Naive thymus-derived CD4-positive, alpha-beta T cell (primary cell): ENCODE measurements at regions not wholly inside any gene's neighbourhood (a gene's known extent, or its start where the extent isn't known, plus 50 kb on each side); places are given as distances from the start of the nearest gene placed in this dataset.
A peak's percentile ranks its signal among the peaks of the same experiment; 100 is the strongest.

Source experiments
- ATAC-seq: fragments of 150-1000 bp; cut with Tn5 transposase; 2 replicates; pipeline ENCODE4 v1.10.0; 2021; ENCODE audit warnings: mild to moderate bottlenecking, moderate library complexity
- CTCF ChIA-PET: fragments of 350-600 bp; sonication (Branson Sonifier 250); formaldehyde crosslinking; loops from one replicate; lab custom pipeline; 2021; ENCODE audit warnings: antibody characterized with exemption; lab: Charles Lee
- POLR2A ChIA-PET: fragments of 350-600 bp; sonication (Branson Sonifier 250); formaldehyde crosslinking; loops from one replicate; lab custom pipeline; 2021; ENCODE audit warnings: antibody characterized with exemption, inconsistent platforms; lab: Charles Lee
- DNase-seq, 9 donors: peaks; one replicate each; pipeline versions ENCODE4 v3.0.0 to v3.0.0-alpha.2; 2020 to 2022; ENCODE audit warnings: mixed read lengths in 1 of 9
- H3K27ac ChIP-seq: one replicate; pipeline ENCODE4 v1.7.0; 2013; ENCODE audit warnings: mild to moderate bottlenecking, low read depth, low read length, moderate library complexity
- H3K27me3 ChIP-seq, 2 donors: one replicate each; pipeline ENCODE4 v1.7.0; 2013; ENCODE audit warnings: low read length in 2 of 2, mild to moderate bottlenecking in 2 of 2, moderate library complexity in 2 of 2; ENCODE audit not compliant: control insufficient read depth in 2 of 2, insufficient read depth in 2 of 2
- H3K36me3 ChIP-seq, 3 experiments: 1 replicate in 2 of 3; 2 replicates in 1 of 3; pipeline ENCODE4 v1.7.0; 2013; ENCODE audit warnings: low read length in 3 of 3, mild to moderate bottlenecking in 3 of 3, moderate library complexity in 1 of 3; ENCODE audit not compliant: insufficient read depth in 3 of 3, control insufficient read depth in 2 of 3
- H3K4me1 ChIP-seq, 2 donors: one replicate each; pipeline ENCODE4 v1.7.0; 2013; ENCODE audit warnings: low read length in 2 of 2, mild to moderate bottlenecking in 2 of 2, moderate library complexity in 1 of 2; ENCODE audit not compliant: control insufficient read depth in 2 of 2, insufficient read depth in 2 of 2
- H3K4me3 ChIP-seq: 2 replicates; pipeline ENCODE4 v1.7.0; 2013; ENCODE audit warnings: mild to moderate bottlenecking, low read length
- H3K9me3 ChIP-seq, 3 experiments: 1 replicate in 2 of 3; 2 replicates in 1 of 3; pipeline ENCODE4 v1.7.0; 2013; ENCODE audit warnings: low read length in 3 of 3; ENCODE audit not compliant: control insufficient read depth in 2 of 3
- H3K27ac Mint-ChIP-seq, 9 donors: one replicate each; pipeline ENCODE4 v1.8.0; 2020 to 2022; ENCODE audit warnings: mixed read lengths in 9 of 9, mild to moderate bottlenecking in 8 of 9, moderate library complexity in 5 of 9, inconsistent platforms in 2 of 9
- H3K27me3 Mint-ChIP-seq, 5 donors: one replicate each; pipeline ENCODE4 v1.8.0; 2021 to 2022; ENCODE audit warnings: mixed read lengths in 5 of 5, mild to moderate bottlenecking in 1 of 5
- H3K36me3 Mint-ChIP-seq, 5 donors: one replicate each; pipeline ENCODE4 v1.8.0; 2020 to 2022; ENCODE audit warnings: mixed read lengths in 5 of 5, mild to moderate bottlenecking in 3 of 5, inconsistent platforms in 1 of 5
- H3K4me1 Mint-ChIP-seq, 7 donors: one replicate each; pipeline ENCODE4 v1.8.0; 2020 to 2022; ENCODE audit warnings: mixed read lengths in 7 of 7, mild to moderate bottlenecking in 3 of 7, inconsistent platforms in 1 of 7
- H3K4me3 Mint-ChIP-seq, 10 donors: one replicate each; pipeline ENCODE4 v1.8.0; 2020 to 2022; ENCODE audit warnings: mild to moderate bottlenecking in 10 of 10, mixed read lengths in 10 of 10, moderate library complexity in 6 of 10, inconsistent platforms in 2 of 10
- H3K9me3 Mint-ChIP-seq, 11 donors: one replicate each; pipeline ENCODE4 v1.8.0; 2020 to 2022; ENCODE audit warnings: mixed read lengths in 11 of 11, mild to moderate bottlenecking in 4 of 11, inconsistent platforms in 1 of 11, moderate library complexity in 1 of 11
- intact Hi-C, 2 donors: fragments of 100-400 bp; cut with micrococcal nuclease; formaldehyde crosslinking; loops; one replicate each; pipeline ENCODE4 v1.15.1; 2023

DNA sequence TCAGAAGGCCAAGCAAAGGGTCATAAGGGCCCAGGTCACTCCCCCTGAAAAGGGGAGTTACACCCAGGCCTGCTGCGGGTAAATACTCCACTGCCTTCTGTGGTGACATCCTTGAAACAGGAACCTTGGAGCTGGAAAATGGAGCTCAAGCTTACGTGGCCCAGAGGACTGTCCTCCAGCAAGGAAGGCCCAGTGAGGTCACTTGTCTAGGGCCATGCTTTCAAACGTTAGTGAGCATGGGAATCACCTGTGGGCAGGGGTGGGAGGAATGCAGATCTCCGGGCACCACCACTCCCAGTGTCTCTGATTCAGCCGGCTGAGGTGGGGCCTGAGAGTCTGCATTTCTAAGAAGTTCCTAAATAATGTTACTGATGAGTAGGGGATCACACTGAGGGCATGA lies 140.5 kb upstream of the CCND2 start:
- CTCF ChIA-PET: no interaction called here
- Mint-ChIP-seq H3K36me3 (peaks cover 0 to 34% (median 11%) of the 10 kb centered on the region in 5 donors), H3K27ac (no peak overlapping the region), H3K4me3 (no peak overlapping the region), H3K9me3 (peaks cover 0 to 18% (median 3%) of the 10 kb centered on the region in 11 donors), H3K27me3 (peaks cover 0 to 3% (median 0%) of the 10 kb centered on the region in 5 donors), H3K4me1 (peaks cover 13 to 33% (median 17%) of the 10 kb centered on the region in 7 donors)
- POLR2A ChIA-PET: no interaction called here
- H3K27me3 ChIP-seq: no peaks in the 10 kb centered on the region
- DNase-seq (peak in 1 of 9 donors; percentile 16), ATAC-seq (no peak)
- no peaks in the 10 kb centered on the region for H3K9me3 ChIP-seq
- no peak overlapping the region for H3K27ac ChIP-seq
- H3K4me3 ChIP-seq: no peak overlapping the region
- H3K36me3 ChIP-seq: no peaks in the 10 kb centered on the region
- intact Hi-C loops: no loop called here
- H3K4me1 ChIP-seq: peaks cover 0 to 7% of the 10 kb centered on the region in 2 donors

- H3K4me1 Mint-ChIP-seq: peaks cover 18 to 46% (median 30%) of the 10 kb centered on the region in 7 donors
- H3K9me3 ChIP-seq: no peaks in the 10 kb centered on the region
- no peak overlapping the region for H3K4me3 ChIP-seq
- H3K27me3 ChIP-seq: no peaks in the 10 kb centered on the region
- H3K27ac ChIP-seq: no peak overlapping the region
- H3K4me1 ChIP-seq: peaks cover 21 to 29% of the 10 kb centered on the region in 2 donors
- CTCF ChIA-PET: interaction anchor here (0.6 to 1.0 kb wide), 2 partner anchors 14 to 43 kb away, joined by 3 read pairs; no protein-coding TSS in a partner anchor
- no peak for ATAC-seq
- H3K9me3 Mint-ChIP-seq: no peaks in the 10 kb centered on the region
- intact Hi-C loops: no loop called here
- H3K27ac Mint-ChIP-seq: peak overlapping the region in 1 of 9 donors; percentile 86
- peaks cover 0 to 2% (median 0%) of the 10 kb centered on the region in 5 donors for H3K27me3 Mint-ChIP-seq
- peaks cover 0 to 7% (median 3%) of the 10 kb centered on the region in 5 donors for H3K36me3 Mint-ChIP-seq
- no peak overlapping the region for H3K4me3 Mint-ChIP-seq
- POLR2A ChIA-PET: interaction anchor here (1.2 kb wide), 1 partner anchor 14 kb away, joined by 3 read pairs; no protein-coding TSS in a partner anchor
- H3K36me3 ChIP-seq: no peaks in the 10 kb centered on the region
- no peak for DNase-seq
These were observed 152.0 kb upstream of the CCND2 start for GRCh38 chr12:4121506-4122020.

DNA sequence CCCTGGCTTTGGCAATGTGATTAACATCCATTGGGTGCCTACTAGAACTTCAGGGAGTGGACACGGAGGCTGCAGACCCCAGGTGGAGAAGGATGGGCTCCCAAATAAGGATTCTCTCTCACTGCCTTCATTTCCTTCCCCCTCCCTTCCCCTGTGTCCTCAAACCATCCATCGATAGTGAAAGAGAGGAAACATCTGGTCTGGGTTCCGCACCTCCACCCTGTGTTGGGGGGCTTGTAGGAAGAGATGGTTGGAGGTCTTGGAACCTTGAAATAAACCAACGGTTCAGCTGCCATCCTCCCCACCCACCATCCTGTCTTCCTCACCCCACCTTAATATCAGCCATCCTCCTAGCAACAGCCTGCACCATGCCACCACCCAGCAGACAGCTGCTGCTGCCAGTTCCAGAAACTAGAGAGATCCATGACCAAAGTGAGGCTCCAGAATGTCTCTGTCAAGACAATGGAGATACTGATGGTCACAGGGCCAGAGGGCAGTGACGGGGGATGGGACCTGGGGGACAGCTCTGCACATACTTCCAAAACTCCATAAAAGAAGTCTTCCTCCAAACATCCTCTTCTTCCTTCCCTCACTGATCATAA lies 153.1 kb upstream of the CCND2 start:
- ATAC-seq (no peak), DNase-seq (no peak)
- peak overlapping the region in 2 of 9 donors; percentile 44 to 48 for H3K27ac Mint-ChIP-seq
- Histone ChIP-seq H3K36me3 (no peaks in the 10 kb centered on the region), H3K4me1 (peaks cover 24 to 29% of the 10 kb centered on the region in 2 donors), H3K27me3 (no peaks in the 10 kb centered on the region), H3K4me3 (no peak overlapping the region), H3K27ac (no peak overlapping the region), H3K9me3 (no peaks in the 10 kb centered on the region)
- H3K9me3 Mint-ChIP-seq: peaks cover 0 to 1% (median 0%) of the 10 kb centered on the region in 11 donors
- peaks cover 0 to 7% (median under 1%) of the 10 kb centered on the region in 5 donors for H3K36me3 Mint-ChIP-seq
- no peak overlapping the region for H3K4me3 Mint-ChIP-seq
- ChIA-PET CTCF (no interaction called here), POLR2A (no interaction called here)
- H3K4me1 Mint-ChIP-seq: peaks cover 22 to 55% (median 39%) of the 10 kb centered on the region in 7 donors
- H3K27me3 Mint-ChIP-seq: no peaks in the 10 kb centered on the region
- intact Hi-C loops: no loop called here

DNA sequence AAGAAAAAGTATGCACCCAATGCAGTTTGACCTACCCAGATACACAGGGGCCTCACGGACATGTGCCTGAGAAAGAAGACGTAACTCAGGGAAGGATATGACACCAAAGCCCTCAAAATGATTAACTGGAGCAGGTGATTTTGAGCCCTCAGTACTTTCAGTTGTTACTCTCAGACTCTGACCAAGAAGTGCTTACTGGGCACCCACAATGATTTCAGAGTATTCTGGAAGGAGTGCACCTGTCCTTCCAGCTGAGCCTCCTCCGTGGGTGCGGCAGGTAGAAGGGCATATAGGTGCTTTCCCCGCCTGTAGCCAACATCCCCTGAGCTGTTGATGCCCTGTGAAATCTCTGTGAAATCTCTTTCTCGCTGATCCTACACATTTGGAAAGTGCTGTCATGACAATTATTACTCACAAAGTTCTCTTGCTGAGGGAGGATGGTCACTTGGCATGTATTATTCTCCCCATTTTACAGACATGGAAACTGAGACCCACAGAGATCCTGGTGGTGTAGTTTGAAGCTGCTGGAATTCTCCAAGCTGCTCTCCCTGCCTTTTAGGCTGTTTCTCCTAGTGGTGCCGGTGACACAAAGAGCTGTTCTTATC lies 154.3 kb upstream of the CCND2 start:
- H3K36me3 ChIP-seq: no peaks in the 10 kb centered on the region
- no peak overlapping the region for H3K4me3 ChIP-seq
- DNase-seq (peak in 1 of 9 donors; percentile 56), ATAC-seq (peak; percentile 55)
- peaks cover 29 to 30% of the 10 kb centered on the region in 2 donors for H3K4me1 ChIP-seq
- no peaks in the 10 kb centered on the region for H3K27me3 ChIP-seq
- ChIA-PET POLR2A (interaction anchor here (2.4 kb wide), 1 partner anchor 23 kb away, joined by 8 read pairs; no protein-coding TSS in a partner anchor), CTCF (interaction anchor here (0.6 to 3.1 kb wide), 3 partner anchors 12 to 158 kb away, joined by 4 to 11 read pairs (median 5); no protein-coding TSS in a partner anchor)
- peaks cover 0 to 1% (median 0%) of the 10 kb centered on the region in 11 donors for H3K9me3 Mint-ChIP-seq
- H3K27me3 Mint-ChIP-seq: no peaks in the 10 kb centered on the region
- peaks cover 0 to 7% (median 0%) of the 10 kb centered on the region in 5 donors for H3K36me3 Mint-ChIP-seq
- intact Hi-C loops: loop anchor here in 1 of 2 donors (1.0 kb wide), 1 partner anchor 24 kb away; no protein-coding TSS in a partner anchor
- peak overlapping the region; percentile 22 to 86 (median 77) for H3K27ac Mint-ChIP-seq
- no peaks in the 10 kb centered on the region for H3K9me3 ChIP-seq
- peak overlapping the region in 6 of 10 donors; percentile 1 to 85 (median 76) for H3K4me3 Mint-ChIP-seq
- H3K27ac ChIP-seq: no peak overlapping the region
- peaks cover 23 to 62% (median 44%) of the 10 kb centered on the region in 7 donors for H3K4me1 Mint-ChIP-seq

DNA sequence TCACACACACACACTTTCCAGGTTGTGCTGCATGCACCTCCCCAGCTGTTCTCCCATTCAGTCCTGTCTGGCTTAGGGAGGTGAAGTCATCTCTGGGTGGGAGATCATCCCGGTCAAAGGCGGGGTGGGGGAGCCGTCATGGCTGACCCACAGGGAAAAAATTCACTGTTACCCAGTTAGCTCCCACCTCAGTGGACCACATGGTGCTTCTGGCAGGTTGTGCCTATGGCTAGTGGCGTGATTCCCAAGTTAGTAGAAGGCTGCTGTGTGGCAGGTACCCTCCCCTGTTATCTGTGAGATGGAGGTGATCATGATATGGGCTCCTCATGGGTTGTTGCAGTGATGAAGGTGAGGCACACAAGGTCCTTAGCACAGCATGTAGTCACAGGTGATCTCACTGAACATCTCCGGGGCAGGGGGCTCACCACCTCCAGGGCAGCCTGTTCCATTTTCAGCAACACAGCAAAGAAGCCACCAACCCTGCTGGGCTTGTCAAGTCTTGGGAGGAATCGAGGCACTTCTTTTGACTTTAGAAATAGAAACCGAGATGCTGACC lies 154.9 kb upstream of the CCND2 start:
- no peaks in the 10 kb centered on the region for H3K27me3 Mint-ChIP-seq
- POLR2A ChIA-PET: interaction anchor here (2.2 to 2.4 kb wide), 2 partner anchors 11 to 24 kb away, joined by 7 to 8 read pairs; no protein-coding TSS in a partner anchor
- ATAC-seq (peak; percentile 1), DNase-seq (no peak)
- Histone ChIP-seq H3K27ac (no peak overlapping the region), H3K36me3 (no peaks in the 10 kb centered on the region), H3K9me3 (no peaks in the 10 kb centered on the region), H3K27me3 (no peaks in the 10 kb centered on the region), H3K4me3 (no peak overlapping the region), H3K4me1 (peaks cover 29 to 30% of the 10 kb centered on the region in 2 donors)
- H3K36me3 Mint-ChIP-seq: peaks cover 0 to 7% (median 0%) of the 10 kb centered on the region in 5 donors
- peak overlapping the region; percentile 34 to 87 (median 78) for H3K4me3 Mint-ChIP-seq
- intact Hi-C loops: loop anchor here (1.0 kb wide), 2 partner anchors 11 to 25 kb away; no protein-coding TSS in a partner anchor
- peaks cover 0 to 1% (median 0%) of the 10 kb centered on the region in 11 donors for H3K9me3 Mint-ChIP-seq
- H3K27ac Mint-ChIP-seq: peak overlapping the region; percentile 22 to 86 (median 77)
- H3K4me1 Mint-ChIP-seq: peaks cover 25 to 62% (median 44%) of the 10 kb centered on the region in 7 donors
- CTCF ChIA-PET: interaction anchor here (0.6 to 3.1 kb wide), 3 partner anchors 25 to 158 kb away, joined by 3 to 11 read pairs (median 5); no protein-coding TSS in a partner anchor

- H3K27ac Mint-ChIP-seq: peak overlapping the region; percentile 22 to 86 (median 78)
- H3K4me1 Mint-ChIP-seq: peaks cover 25 to 66% (median 44%) of the 10 kb centered on the region in 7 donors
- H3K4me3 Mint-ChIP-seq: peak overlapping the region; percentile 18 to 87 (median 78)
- Histone ChIP-seq H3K27ac (no peak overlapping the region), H3K27me3 (no peaks in the 10 kb centered on the region), H3K36me3 (no peaks in the 10 kb centered on the region), H3K4me1 (peaks cover 29 to 30% of the 10 kb centered on the region in 2 donors), H3K4me3 (peak overlapping the region; percentile 17), H3K9me3 (no peaks in the 10 kb centered on the region)
- ChIA-PET POLR2A (interaction anchor here (1.3 to 2.4 kb wide), 3 partner anchors 10 to 152 kb away, joined by 3 to 8 read pairs (median 7); no protein-coding TSS in a partner anchor), CTCF (interaction anchor here (0.5 to 3.1 kb wide), 3 partner anchors 26 to 159 kb away, joined by 3 to 11 read pairs (median 3); no protein-coding TSS in a partner anchor)
- intact Hi-C loops: loop anchor here in 1 of 2 donors (1.0 kb wide), 1 partner anchor 11 kb away; no protein-coding TSS in a partner anchor
- ATAC-seq (peak; percentile 83), DNase-seq (peak in 6 of 9 donors; percentile 20 to 54 (median 32))
- peaks cover 0 to 3% (median 0%) of the 10 kb centered on the region in 5 donors for H3K36me3 Mint-ChIP-seq
- no peaks in the 10 kb centered on the region for H3K27me3 Mint-ChIP-seq
- peaks cover 0 to 1% (median 0%) of the 10 kb centered on the region in 11 donors for H3K9me3 Mint-ChIP-seq
These were observed 155.5 kb upstream of the CCND2 start for GRCh38 chr12:4118017-4118510.
